Endothelial cell of umbilical vein (primary cell): ENCODE measurements at regions not wholly inside any gene's neighbourhood (a gene's known extent, or its start where the extent isn't known, plus 50 kb on each side); places are given as distances from the start of the nearest gene placed in this dataset.

Source experiments
- BruUV-seq: library from RNA; stranded (reverse); fragments of 400-500 nt; replicated peaks from 2 replicates; lab custom pipeline; 2021; lab: Mats Ljungman, UMichigan
- CTCF ChIA-PET: fragments of 300-600, 350-600 bp; sonication (Branson Sonifier 250); formaldehyde crosslinking; loops from one replicate; lab custom pipeline; 2021; ENCODE audit warnings: antibody characterized with exemption, inconsistent platforms; lab: Charles Lee
- POLR2A ChIA-PET: fragments of 300-600, 350-600 bp; sonication (Branson Sonifier 250); formaldehyde crosslinking; loops from one replicate; lab custom pipeline; 2021; ENCODE audit warnings: antibody characterized with exemption, inconsistent platforms; lab: Charles Lee
- DNase-seq: peaks from one replicate; pipeline ENCODE4 v3.0.0-alpha.2; 2011; ENCODE audit warnings: low read depth, low spot score
- FAIRE-seq: peaks from 2 replicates; lab custom pipeline; 2011; peaks lifted over from hg19 to GRCh38; lab: Jason Lieb, UNC
- H2AFZ ChIP-seq: 2 replicates; pipeline ENCODE4 v1.6.0; 2012; ENCODE audit warnings: low read depth, low read length, control low read depth, inconsistent platforms
- H3K27ac ChIP-seq: 2 replicates; pipeline ENCODE4 v1.5.1; 2011; ENCODE audit warnings: low read depth, mild to moderate bottlenecking, control low read depth, low read length, moderate library complexity; ENCODE audit not compliant: insufficient read depth
- H3K27me3 ChIP-seq, 2 experiments: 2 replicates each; pipeline versions ENCODE4 v1.6.0 to v1.6.1; 2011; ENCODE audit warnings: low read length in 2 of 2, mixed read lengths in 1 of 2; ENCODE audit not compliant: control insufficient read depth in 2 of 2, insufficient read depth in 2 of 2
- H3K36me3 ChIP-seq, 2 experiments: 2 replicates in 1 of 2; 3 replicates in 1 of 2; pipeline ENCODE4 v1.5.1; 2011; ENCODE audit warnings: low read length in 2 of 2, mild to moderate bottlenecking in 1 of 2, moderate library complexity in 1 of 2; ENCODE audit not compliant: control insufficient read depth in 2 of 2, insufficient read depth in 2 of 2; ENCODE audit errors: extremely low read depth in 1 of 2
- H3K4me1 ChIP-seq: 3 replicates; pipeline ENCODE4 v1.5.1; 2011; ENCODE audit warnings: mild to moderate bottlenecking, low read length; ENCODE audit not compliant: control insufficient read depth, insufficient read depth; ENCODE audit errors: extremely low read depth
- H3K4me2 ChIP-seq: 2 replicates; pipeline ENCODE4 v1.6.1; 2011; ENCODE audit warnings: low read length, control low read depth, mixed read lengths; ENCODE audit not compliant: insufficient read depth
- H3K4me3 ChIP-seq, 3 experiments: fragments of 200-600 bp in 1 of 3; sonication (generic), shearing (Covaris generic) in 1 of 3; replicated peaks in 1 of 3; 2 replicates each; pipeline ENCODE4 v1.5.1; 2011 to 2016; ENCODE audit warnings: control low read depth in 3 of 3, low read length in 3 of 3, mild to moderate bottlenecking in 2 of 3, inconsistent platforms in 1 of 3, low read depth in 1 of 3, moderate library complexity in 1 of 3; ENCODE audit not compliant: insufficient read depth in 1 of 3
- H3K79me2 ChIP-seq: 2 replicates; pipeline ENCODE4 v1.6.0; 2012; ENCODE audit warnings: low read length, inconsistent platforms; ENCODE audit not compliant: control insufficient read depth, insufficient read depth
- H3K9ac ChIP-seq: replicated peaks from 2 replicates; pipeline ENCODE3; 2011; ENCODE audit warnings: low read length, control low read depth; ENCODE audit not compliant: insufficient read depth; ENCODE audit errors: extremely low read depth
- H3K9me1 ChIP-seq: replicated peaks from 3 replicates; pipeline ENCODE4 v1.6.0; 2011; ENCODE audit warnings: mild to moderate bottlenecking, low read length; ENCODE audit not compliant: control insufficient read depth, insufficient read depth; ENCODE audit errors: extremely low read depth
- H3K9me3 ChIP-seq: replicated peaks from 2 replicates; pipeline ENCODE4 v1.5.1; 2012; ENCODE audit warnings: low read length, inconsistent platforms; ENCODE audit not compliant: control insufficient read depth, insufficient read depth
- H4K20me1 ChIP-seq: replicated peaks from 2 replicates; pipeline ENCODE3; 2011; ENCODE audit warnings: mild to moderate bottlenecking, low read length; ENCODE audit not compliant: control insufficient read depth, insufficient read depth; ENCODE audit errors: extremely low read depth
- EZH2 ChIP-seq: IDR thresholded peaks from 2 replicates; pipeline ENCODE4 v1.6.1; 2012; ENCODE audit warnings: borderline replicate concordance, low read depth, mild to moderate bottlenecking, moderate library complexity, low read length, inconsistent platforms; ENCODE audit not compliant: severe bottlenecking
- FOS ChIP-seq: IDR thresholded peaks from 2 replicates; pipeline ENCODE4 v1.6.1; 2011; ENCODE audit warnings: mild to moderate bottlenecking, low read length, moderate library complexity, borderline replicate concordance; ENCODE audit not compliant: insufficient read depth
- GATA2 ChIP-seq: IDR thresholded peaks from 2 replicates; pipeline ENCODE4 v1.7.0; 2011; ENCODE audit warnings: low read depth, mild to moderate bottlenecking, moderate library complexity, mixed read lengths, low read length; ENCODE audit not compliant: insufficient read length, insufficient read depth
- JUN ChIP-seq: IDR thresholded peaks from 2 replicates; pipeline ENCODE4 v1.6.1; 2011; ENCODE audit warnings: borderline replicate concordance, low read depth; ENCODE audit not compliant: insufficient read length, insufficient read depth
- MYC ChIP-seq: IDR thresholded peaks from one replicate; pipeline ENCODE4 v1.6.1; 2011; ENCODE audit warnings: mild to moderate bottlenecking, low read depth, low read length
- POLR2A ChIP-seq: IDR thresholded peaks from 2 replicates; pipeline ENCODE4 v1.6.1; 2012; ENCODE audit warnings: low read depth, mild to moderate bottlenecking, control low read depth, low read length
- POLR2AphosphoS5 ChIP-seq: IDR thresholded peaks from 2 replicates; pipeline ENCODE4 v1.6.1; 2012; ENCODE audit warnings: low read depth, mild to moderate bottlenecking, control low read depth, low read length, moderate library complexity; ENCODE audit not compliant: insufficient read depth
- dilution Hi-C: fragments of 300-500 bp; cut with MboI; formaldehyde crosslinking; loops from one replicate; pipeline ENCODE4 v1.15.0; 2019; ENCODE audit warnings: low sequenced_read_pairs; ENCODE audit not compliant: extremely low pct_ligation_motif_present
- intact Hi-C: fragments of 100-400 bp; cut with micrococcal nuclease; formaldehyde crosslinking; loops from one replicate; pipeline ENCODE4 v1.10.0; 2022
- TF ChIP-seq, protein P1 (sequence below), 2 donors: IDR thresholded peaks; 1 replicate in 1 of 2; 2 replicates in 1 of 2; pipeline ENCODE4 v1.5.1; 2011; ENCODE audit warnings: low read length in 2 of 2, mild to moderate bottlenecking in 2 of 2, moderate library complexity in 2 of 2, control low read depth in 1 of 2, inconsistent platforms in 1 of 2, low read depth in 1 of 2; ENCODE audit not compliant: insufficient read depth in 1 of 2; ENCODE audit errors: extremely low read depth in 1 of 2
- TF ChIP-seq, protein P2 (sequence below): IDR thresholded peaks from 2 replicates; pipeline ENCODE4 v1.6.1; 2011; ENCODE audit not compliant: insufficient read depth, insufficient read length

DNA sequence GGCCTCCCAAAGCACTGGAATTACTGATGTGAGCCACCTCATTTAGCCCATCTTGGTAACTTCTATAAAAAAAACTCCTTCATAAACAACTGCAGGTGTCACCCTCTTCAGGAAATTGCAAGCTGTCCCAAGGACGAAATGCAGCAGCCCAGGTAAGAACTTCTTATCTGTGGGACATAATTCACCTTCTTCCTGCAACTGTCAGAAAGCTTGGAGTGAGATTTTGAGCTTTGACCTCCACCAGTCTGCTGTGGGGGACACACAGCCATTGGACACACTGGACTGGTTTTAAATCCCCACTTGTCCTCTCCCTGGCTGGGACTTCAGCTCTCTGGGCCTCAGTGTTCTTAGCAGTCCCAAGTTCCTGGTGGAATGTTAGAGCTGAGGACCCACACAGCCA lies 368.5 kb downstream of the MN1 start:
- no peak overlapping the region for H3K4me2 ChIP-seq
- intact Hi-C loops (no loop called here), dilution Hi-C loops (no loop called here)
- H3K9me3 ChIP-seq = no peaks in the 10 kb centered on the region
- no peaks in the 10 kb centered on the region for H3K4me1 ChIP-seq
- no peaks in the 10 kb centered on the region for H3K9me1 ChIP-seq
- TF ChIP-seq EZH2 (no peak), GATA2 (no peak), MYC (no peak), POLR2A (no peak), FOS (no peak), POLR2AphosphoS5 (no peak), JUN (no peak)
- TF ChIP-seq, protein P1, sequence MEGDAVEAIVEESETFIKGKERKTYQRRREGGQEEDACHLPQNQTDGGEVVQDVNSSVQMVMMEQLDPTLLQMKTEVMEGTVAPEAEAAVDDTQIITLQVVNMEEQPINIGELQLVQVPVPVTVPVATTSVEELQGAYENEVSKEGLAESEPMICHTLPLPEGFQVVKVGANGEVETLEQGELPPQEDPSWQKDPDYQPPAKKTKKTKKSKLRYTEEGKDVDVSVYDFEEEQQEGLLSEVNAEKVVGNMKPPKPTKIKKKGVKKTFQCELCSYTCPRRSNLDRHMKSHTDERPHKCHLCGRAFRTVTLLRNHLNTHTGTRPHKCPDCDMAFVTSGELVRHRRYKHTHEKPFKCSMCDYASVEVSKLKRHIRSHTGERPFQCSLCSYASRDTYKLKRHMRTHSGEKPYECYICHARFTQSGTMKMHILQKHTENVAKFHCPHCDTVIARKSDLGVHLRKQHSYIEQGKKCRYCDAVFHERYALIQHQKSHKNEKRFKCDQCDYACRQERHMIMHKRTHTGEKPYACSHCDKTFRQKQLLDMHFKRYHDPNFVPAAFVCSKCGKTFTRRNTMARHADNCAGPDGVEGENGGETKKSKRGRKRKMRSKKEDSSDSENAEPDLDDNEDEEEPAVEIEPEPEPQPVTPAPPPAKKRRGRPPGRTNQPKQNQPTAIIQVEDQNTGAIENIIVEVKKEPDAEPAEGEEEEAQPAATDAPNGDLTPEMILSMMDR (IDR thresholded peaks at IDR 0.05; ENCODE audit: extremely low read depth in 1 of 2, insufficient read depth in 1 of 2, low read depth in 1 of 2, low read length in 2 of 2) = no peak
- TF ChIP-seq, protein P2, sequence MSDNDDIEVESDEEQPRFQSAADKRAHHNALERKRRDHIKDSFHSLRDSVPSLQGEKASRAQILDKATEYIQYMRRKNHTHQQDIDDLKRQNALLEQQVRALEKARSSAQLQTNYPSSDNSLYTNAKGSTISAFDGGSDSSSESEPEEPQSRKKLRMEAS = no peak
- no peak overlapping the region for H3K27ac ChIP-seq
- no peak overlapping the region for H3K4me3 ChIP-seq
- no peak for FAIRE-seq
- no peak for DNase-seq
- no peak overlapping the region for H3K9ac ChIP-seq
- no peaks in the 10 kb centered on the region for H3K36me3 ChIP-seq
- peaks cover 7 to 14% of the 10 kb centered on the region in 2 experiments for H3K27me3 ChIP-seq
- H3K79me2 ChIP-seq = no peaks in the 10 kb centered on the region
- ChIA-PET POLR2A (no interaction called here), CTCF (no interaction called here)
- BruUV-seq = no TSS peak
- H2AFZ ChIP-seq = no peak overlapping the region
- H4K20me1 ChIP-seq = no peaks in the 10 kb centered on the region
